ENCODE measurements at regions not wholly inside any gene's neighbourhood (a gene's known extent, or its start where the extent isn't known, plus 50 kb on each side); places are given as distances from the start of the nearest gene placed in this dataset.

GRCh38 chr1:98073106-98073505 is 152.3 kb upstream of the DPYD start:
- TF ChIP-seq, protein P1, sequence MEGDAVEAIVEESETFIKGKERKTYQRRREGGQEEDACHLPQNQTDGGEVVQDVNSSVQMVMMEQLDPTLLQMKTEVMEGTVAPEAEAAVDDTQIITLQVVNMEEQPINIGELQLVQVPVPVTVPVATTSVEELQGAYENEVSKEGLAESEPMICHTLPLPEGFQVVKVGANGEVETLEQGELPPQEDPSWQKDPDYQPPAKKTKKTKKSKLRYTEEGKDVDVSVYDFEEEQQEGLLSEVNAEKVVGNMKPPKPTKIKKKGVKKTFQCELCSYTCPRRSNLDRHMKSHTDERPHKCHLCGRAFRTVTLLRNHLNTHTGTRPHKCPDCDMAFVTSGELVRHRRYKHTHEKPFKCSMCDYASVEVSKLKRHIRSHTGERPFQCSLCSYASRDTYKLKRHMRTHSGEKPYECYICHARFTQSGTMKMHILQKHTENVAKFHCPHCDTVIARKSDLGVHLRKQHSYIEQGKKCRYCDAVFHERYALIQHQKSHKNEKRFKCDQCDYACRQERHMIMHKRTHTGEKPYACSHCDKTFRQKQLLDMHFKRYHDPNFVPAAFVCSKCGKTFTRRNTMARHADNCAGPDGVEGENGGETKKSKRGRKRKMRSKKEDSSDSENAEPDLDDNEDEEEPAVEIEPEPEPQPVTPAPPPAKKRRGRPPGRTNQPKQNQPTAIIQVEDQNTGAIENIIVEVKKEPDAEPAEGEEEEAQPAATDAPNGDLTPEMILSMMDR (IDR thresholded peaks at IDR 0.05) = no peak
- no peak for TF ChIP-seq POLR2A (IDR thresholded peaks at IDR 0.05)

All from ovary (tissue), 3 donors.